SK-N-MC (cell line): ENCODE measurements at regions not wholly inside any gene's neighbourhood (a gene's known extent, or its start where the extent isn't known, plus 50 kb on each side); places are given as distances from the start of the nearest gene placed in this dataset.

Experiments
- DNase-seq: peaks from one replicate; pipeline ENCODE4 v3.0.0-alpha.2; 2011; ENCODE audit warnings: low read depth, low spot score
- H3K27ac ChIP-seq: fragments of 200-600 bp; sonication (generic); 2 replicates; pipeline ENCODE4 v1.5.1; 2016; ENCODE audit warnings: mixed run types
- H3K36me3 ChIP-seq: fragments of 200-600 bp; sonication (generic); 2 replicates; pipeline ENCODE4 v1.6.1; 2017; ENCODE audit warnings: antibody characterized with exemption, low read length, mixed read lengths; ENCODE audit not compliant: insufficient read depth
- H3K4me3 ChIP-seq: fragments of 200-600 bp; sonication (generic); 2 replicates; pipeline ENCODE4 v1.5.1; 2016
- H3K9ac ChIP-seq: fragments of 200-600 bp; sonication (generic); 2 replicates; pipeline ENCODE4 v1.8.0; 2017; ENCODE audit warnings: mixed run types, mixed read lengths; ENCODE audit not compliant: insufficient read length
- H3K9me3 ChIP-seq: fragments of 200-600 bp; sonication (generic); 2 replicates; pipeline ENCODE4 v1.6.1; 2017; ENCODE audit warnings: low read depth, mild to moderate bottlenecking, antibody characterized with exemption, low read length, moderate library complexity, mixed read lengths
- EZH2 ChIP-seq: fragments of 200-600 bp; sonication (generic); IDR thresholded peaks from one replicate; pipeline ENCODE4 v1.6.1; 2017; ENCODE audit warnings: antibody characterized with exemption
- FOXP2 ChIP-seq: optimal IDR thresholded peaks from 2 replicates; pipeline ENCODE3; 2011; ENCODE audit warnings: mild to moderate bottlenecking, moderate library complexity; ENCODE audit not compliant: insufficient read depth; ENCODE audit errors: extremely low read length, control extremely low read depth
- POLR2AphosphoS5 ChIP-seq: IDR thresholded peaks from 2 replicates; pipeline ENCODE4 v1.6.1; 2012; ENCODE audit warnings: mild to moderate bottlenecking, low read depth, low read length, borderline replicate concordance

- Histone ChIP-seq H3K9me3 (no peaks in the 10 kb centered on the region), H3K4me3 (no peak overlapping the region), H3K9ac (no peak overlapping the region), H3K27ac (no peak overlapping the region), H3K36me3 (no peaks in the 10 kb centered on the region)
- TF ChIP-seq EZH2 (no peak), FOXP2 (no peak), POLR2AphosphoS5 (no peak)
- DNase-seq: no peak
Measured at GRCh38 chr4:174438711-174439110, 83.6 kb downstream of the HPGD start.

GRCh38 chr4:174437749-174438148 lies 84.5 kb downstream of the HPGD start:
- DNase-seq: no peak
- H3K9me3 ChIP-seq: no peaks in the 10 kb centered on the region
- H3K4me3 ChIP-seq: no peak overlapping the region
- TF ChIP-seq FOXP2: no peak
- no peak for TF ChIP-seq EZH2
- TF ChIP-seq POLR2AphosphoS5: no peak
- no peak overlapping the region for H3K27ac ChIP-seq
- H3K9ac ChIP-seq: no peak overlapping the region
- no peaks in the 10 kb centered on the region for H3K36me3 ChIP-seq

- TF ChIP-seq POLR2AphosphoS5: no peak
- no peak for TF ChIP-seq FOXP2
- Histone ChIP-seq H3K9me3 (no peaks in the 10 kb centered on the region), H3K36me3 (no peaks in the 10 kb centered on the region), H3K4me3 (no peak overlapping the region), H3K9ac (no peak overlapping the region), H3K27ac (no peak overlapping the region)
- DNase-seq: no peak
Measured at GRCh38 chr4:174437324-174437723, 85.0 kb downstream of the HPGD start.

GRCh38 chr4:174436377-174436776 lies 85.9 kb downstream of the HPGD start:
- TF ChIP-seq POLR2AphosphoS5: no peak
- TF ChIP-seq FOXP2: no peak
- no peak for TF ChIP-seq EZH2
- Histone ChIP-seq H3K27ac (no peak overlapping the region), H3K36me3 (no peaks in the 10 kb centered on the region), H3K4me3 (no peak overlapping the region), H3K9me3 (no peaks in the 10 kb centered on the region), H3K9ac (no peak overlapping the region)
- no peak for DNase-seq

GRCh38 chr4:174435974-174436373 lies 86.3 kb downstream of the HPGD start:
- H3K27ac ChIP-seq: no peak overlapping the region
- no peak overlapping the region for H3K9ac ChIP-seq
- TF ChIP-seq EZH2 (no peak), FOXP2 (no peak), POLR2AphosphoS5 (no peak)
- H3K9me3 ChIP-seq: no peaks in the 10 kb centered on the region
- DNase-seq: no peak
- H3K4me3 ChIP-seq: no peak overlapping the region
- no peaks in the 10 kb centered on the region for H3K36me3 ChIP-seq

- Histone ChIP-seq H3K9ac (no peak overlapping the region), H3K27ac (no peak overlapping the region)
- TF ChIP-seq EZH2: no peak
- TF ChIP-seq FOXP2: no peak
- no peak for TF ChIP-seq POLR2AphosphoS5
Measured at GRCh38 chr4:174434455-174434854, 87.8 kb downstream of the HPGD start.

GRCh38 chr4:174430576-174430975 lies 91.7 kb downstream of the HPGD start:
- DNase-seq: no peak
- no peak overlapping the region for H3K4me3 ChIP-seq
- H3K36me3 ChIP-seq: no peaks in the 10 kb centered on the region
- no peak overlapping the region for H3K9ac ChIP-seq
- H3K9me3 ChIP-seq: no peaks in the 10 kb centered on the region
- H3K27ac ChIP-seq: no peak overlapping the region
- no peak for TF ChIP-seq EZH2
- TF ChIP-seq FOXP2: no peak
- no peak for TF ChIP-seq POLR2AphosphoS5

More at GRCh38 chr4:174434455-174434854, 87.8 kb downstream of the HPGD start:
- Histone ChIP-seq H3K9me3 (no peaks in the 10 kb centered on the region), H3K4me3 (no peak overlapping the region), H3K36me3 (no peaks in the 10 kb centered on the region)
- no peak for DNase-seq

GRCh38 chr4:174429701-174430410 lies 92.4 kb downstream of the HPGD start:
- Histone ChIP-seq H3K27ac (no peak overlapping the region), H3K9ac (no peak overlapping the region), H3K9me3 (no peaks in the 10 kb centered on the region), H3K4me3 (no peak overlapping the region), H3K36me3 (no peaks in the 10 kb centered on the region)
- no peak for TF ChIP-seq EZH2
- no peak for DNase-seq

- no peaks in the 10 kb centered on the region for H3K9me3 ChIP-seq
- no peaks in the 10 kb centered on the region for H3K36me3 ChIP-seq
- TF ChIP-seq FOXP2 (no peak), EZH2 (no peak), POLR2AphosphoS5 (no peak)
- H3K9ac ChIP-seq: no peak overlapping the region
- H3K27ac ChIP-seq: no peak overlapping the region
- no peak overlapping the region for H3K4me3 ChIP-seq
- DNase-seq: no peak
Measured at GRCh38 chr4:174427571-174428140, 94.6 kb downstream of the HPGD start.
